ENCODE measurements at regions not wholly inside any gene's neighbourhood (a gene's known extent, or its start where the extent isn't known, plus 50 kb on each side); places are given as distances from the start of the nearest gene placed in this dataset.

GRCh38 chr5:25349746-25350145 is 705.0 kb upstream of the CDH10 start:
- TF ChIP-seq IRF1 (CRISPR knock-in tag; IDR thresholded peaks at IDR 0.05) (no peak), NR1H2 (CRISPR knock-in tag; IDR thresholded peaks at IDR 0.05) (no peak), CBFB (CRISPR knock-in tag; IDR thresholded peaks at IDR 0.05; ENCODE audit: low read depth) (no peak), CTCF (IDR thresholded peaks at IDR 0.05) (no peak), CREB1 (CRISPR knock-in tag; IDR thresholded peaks at IDR 0.05) (no peak)
- TF ChIP-seq, protein P1, sequence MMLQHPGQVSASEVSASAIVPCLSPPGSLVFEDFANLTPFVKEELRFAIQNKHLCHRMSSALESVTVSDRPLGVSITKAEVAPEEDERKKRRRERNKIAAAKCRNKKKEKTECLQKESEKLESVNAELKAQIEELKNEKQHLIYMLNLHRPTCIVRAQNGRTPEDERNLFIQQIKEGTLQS (CRISPR knock-in tag; conservative IDR thresholded peaks at IDR 0.05), result no peak
- TF ChIP-seq, protein P2, sequence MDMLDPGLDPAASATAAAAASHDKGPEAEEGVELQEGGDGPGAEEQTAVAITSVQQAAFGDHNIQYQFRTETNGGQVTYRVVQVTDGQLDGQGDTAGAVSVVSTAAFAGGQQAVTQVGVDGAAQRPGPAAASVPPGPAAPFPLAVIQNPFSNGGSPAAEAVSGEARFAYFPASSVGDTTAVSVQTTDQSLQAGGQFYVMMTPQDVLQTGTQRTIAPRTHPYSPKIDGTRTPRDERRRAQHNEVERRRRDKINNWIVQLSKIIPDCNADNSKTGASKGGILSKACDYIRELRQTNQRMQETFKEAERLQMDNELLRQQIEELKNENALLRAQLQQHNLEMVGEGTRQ (CRISPR knock-in tag; IDR thresholded peaks at IDR 0.05), result no peak

All from WTC11 (cell line).